SH-SY5Y (cell line): ENCODE measurements at regions not wholly inside any gene's neighbourhood (a gene's known extent, or its start where the extent isn't known, plus 50 kb on each side); places are given as distances from the start of the nearest gene placed in this dataset.

Experiments used
- GATA2 ChIP-seq: IDR thresholded peaks from 2 replicates; pipeline ENCODE4 v1.6.1; 2011; ENCODE audit warnings: mild to moderate bottlenecking, low read depth, low read length
- GATA3 ChIP-seq: IDR thresholded peaks from 2 replicates; pipeline ENCODE4 v1.6.1; 2011; ENCODE audit warnings: low read depth, mild to moderate bottlenecking, low read length, moderate library complexity

- TF ChIP-seq GATA2 (no peak), GATA3 (no peak)
Observed at GRCh38 chr16:73150786-73151185, 102.9 kb upstream of the ZFHX3 start.
